GM21529 (cell line): ENCODE measurements at regions not wholly inside any gene's neighbourhood (a gene's known extent, or its start where the extent isn't known, plus 50 kb on each side); places are given as distances from the start of the nearest gene placed in this dataset.
A peak's percentile ranks its signal among the peaks of the same experiment; 100 is the strongest.
"Not testable (repeated sequence)": the region's sequence is repeated elsewhere in the genome, so short reads cannot be mapped to it uniquely, and the experiment has no call there.

Experiments
- ATAC-seq: cut with Tn5 transposase; IDR thresholded peaks from one replicate; pipeline ENCODE4 v1.9.1; 2021; ENCODE audit not compliant: unreplicated experiment

DNA sequence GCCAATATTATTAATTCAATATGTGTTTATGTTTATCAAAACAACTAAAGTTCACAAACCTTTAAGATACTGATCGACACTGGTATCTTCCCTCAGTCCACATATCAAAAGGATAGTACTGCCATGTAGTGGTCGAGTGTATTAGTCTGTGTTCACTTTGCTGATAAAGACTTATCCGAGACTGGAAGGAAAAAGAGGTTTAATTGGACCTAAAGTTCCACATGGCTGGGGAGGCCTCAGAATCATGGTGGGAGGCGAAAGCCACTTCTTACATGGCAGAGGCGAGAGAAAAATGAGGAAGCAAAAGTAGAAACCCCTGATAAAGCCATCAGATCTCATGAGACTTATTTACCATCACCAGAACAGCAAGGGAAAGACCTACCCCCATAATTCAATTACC, 325.4 kb upstream of the PHF14 start:
- no peak for ATAC-seq

- not testable (repeated sequence) for ATAC-seq
Measured at GRCh38 chr7:10649120-10649519, 324.6 kb upstream of the PHF14 start.

- no peak for ATAC-seq
Measured at GRCh38 chr7:10655031-10655430, 318.6 kb upstream of the PHF14 start.

DNA sequence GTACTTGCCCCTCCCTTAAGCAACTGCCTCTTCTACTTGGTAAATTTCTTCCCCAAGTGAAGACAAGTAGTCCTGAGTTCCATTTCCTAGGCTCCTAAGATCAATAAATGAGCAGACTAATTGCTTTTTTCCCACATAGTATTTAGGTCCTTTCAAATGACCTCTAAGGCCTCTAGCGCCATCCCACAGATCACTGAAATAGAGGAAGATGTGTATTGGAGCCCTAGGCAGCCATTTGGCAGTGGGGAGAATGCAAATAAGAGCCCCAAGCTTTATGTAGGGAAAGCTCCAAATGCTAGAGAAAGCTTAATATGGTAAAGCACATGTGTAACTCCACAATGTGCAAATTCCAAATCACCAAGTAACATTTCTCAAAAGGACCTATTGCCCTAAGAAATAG, 316.5 kb upstream of the PHF14 start:
- no peak for ATAC-seq

- no peak for ATAC-seq
Measured at GRCh38 chr7:10657837-10658236, 315.8 kb upstream of the PHF14 start.

GRCh38 chr7:10662491-10662890, 311.2 kb upstream of the PHF14 start:
- no peak for ATAC-seq

DNA sequence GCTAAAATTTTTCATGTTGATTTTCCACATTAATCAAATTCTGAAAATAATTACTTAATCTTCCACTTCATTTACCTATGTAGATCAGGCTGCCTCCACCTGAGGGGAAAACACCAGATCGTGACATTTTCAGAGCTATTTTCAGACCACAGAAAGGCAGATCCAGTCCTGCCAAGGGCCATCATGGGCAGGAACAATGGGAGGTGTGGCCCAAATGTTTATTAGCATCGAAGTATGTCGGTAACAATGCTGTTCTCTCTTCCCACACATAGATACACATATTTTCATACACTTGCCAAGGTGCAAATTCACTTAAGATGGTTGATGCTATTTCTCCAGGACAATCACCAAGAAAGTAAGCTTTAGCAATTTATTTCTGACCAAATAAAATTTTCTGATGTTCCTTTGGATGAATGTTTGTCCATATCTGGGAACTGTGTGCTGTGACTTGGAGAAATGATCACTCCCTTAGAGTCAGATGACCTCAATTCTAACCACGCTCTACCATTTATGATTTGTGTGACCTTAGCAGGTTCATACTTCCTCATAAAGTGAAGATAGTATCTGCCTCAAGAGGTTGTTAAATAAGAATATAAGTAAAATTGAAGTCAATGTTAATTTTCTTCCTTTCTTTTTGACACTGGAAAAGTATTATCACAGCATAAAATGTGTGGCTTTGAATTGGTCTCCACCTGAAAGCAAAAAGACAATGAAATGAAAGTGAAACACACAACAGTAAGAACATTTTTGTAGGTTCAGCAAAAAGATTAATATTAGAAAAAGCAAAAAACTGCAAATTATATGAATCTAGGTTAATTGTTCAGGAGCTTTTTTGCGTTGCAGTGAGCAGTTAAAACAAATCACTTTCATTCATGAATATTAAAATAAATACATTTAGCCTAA, 310.4 kb upstream of the PHF14 start:
- peak; percentile 59 for ATAC-seq

DNA sequence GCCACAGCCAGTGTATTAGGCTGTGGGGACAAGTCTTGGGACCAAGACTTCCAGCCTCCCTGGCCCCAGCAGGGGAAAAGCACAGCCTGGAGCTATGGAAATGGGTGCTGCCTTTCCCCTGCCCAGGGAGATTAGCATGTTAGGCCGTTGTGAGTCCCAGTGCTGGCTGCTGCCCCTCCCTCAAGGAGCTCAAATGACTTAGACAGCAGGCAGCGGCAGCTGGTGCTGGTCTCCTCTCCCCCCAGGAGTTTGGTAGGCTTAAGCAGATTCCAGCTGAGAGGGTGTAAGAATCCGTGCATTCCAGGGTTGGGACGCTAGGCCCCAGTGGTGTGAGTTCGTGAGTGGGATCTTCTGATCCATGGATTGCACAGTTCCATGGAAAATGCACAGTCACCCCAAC, 301.5 kb upstream of the PHF14 start:
- ATAC-seq: no peak

GRCh38 chr7:10677211-10677610, 296.5 kb upstream of the PHF14 start:
- ATAC-seq: no peak

GRCh38 chr7:10677668-10678232, 295.9 kb upstream of the PHF14 start:
- ATAC-seq: no peak

DNA sequence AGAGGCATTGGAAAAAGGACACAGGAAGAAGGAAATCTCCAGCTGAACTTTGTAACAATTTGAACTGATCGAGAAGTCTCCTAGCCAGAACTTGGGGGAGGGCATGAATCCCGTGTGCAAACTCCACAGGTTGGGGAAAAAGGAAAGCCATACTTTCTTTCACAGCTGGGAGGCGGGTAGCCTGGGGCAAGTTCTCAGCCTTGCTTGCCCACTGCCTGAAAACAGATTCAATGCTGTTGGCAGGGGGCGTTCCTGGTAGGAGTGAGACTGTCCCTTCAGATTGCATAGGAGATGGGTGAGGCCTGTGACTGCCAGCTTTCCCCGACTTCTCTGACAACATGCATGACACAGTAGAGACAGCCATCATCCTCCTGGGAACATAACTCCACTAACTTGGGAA, 289.1 kb upstream of the PHF14 start:
- no peak for ATAC-seq

DNA sequence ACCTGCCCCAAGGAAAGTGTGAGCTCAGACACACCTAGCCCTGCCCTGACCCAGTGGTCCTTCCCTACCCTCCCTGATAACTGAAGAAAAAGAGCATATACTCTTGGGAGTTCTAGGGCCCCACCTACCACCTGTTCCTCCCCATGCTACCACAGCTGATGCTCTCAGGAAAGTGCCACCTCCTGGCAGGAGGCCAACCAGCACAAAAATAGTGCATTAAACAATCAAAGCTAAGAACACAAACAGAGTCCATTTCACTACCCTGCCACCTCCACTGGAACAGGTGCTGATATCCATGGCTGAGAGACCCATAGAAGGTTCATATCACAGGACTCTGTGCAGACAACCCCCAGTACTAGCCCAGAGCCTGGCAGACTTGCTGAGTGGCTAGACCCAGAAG, 288.6 kb upstream of the PHF14 start:
- ATAC-seq: no peak

DNA sequence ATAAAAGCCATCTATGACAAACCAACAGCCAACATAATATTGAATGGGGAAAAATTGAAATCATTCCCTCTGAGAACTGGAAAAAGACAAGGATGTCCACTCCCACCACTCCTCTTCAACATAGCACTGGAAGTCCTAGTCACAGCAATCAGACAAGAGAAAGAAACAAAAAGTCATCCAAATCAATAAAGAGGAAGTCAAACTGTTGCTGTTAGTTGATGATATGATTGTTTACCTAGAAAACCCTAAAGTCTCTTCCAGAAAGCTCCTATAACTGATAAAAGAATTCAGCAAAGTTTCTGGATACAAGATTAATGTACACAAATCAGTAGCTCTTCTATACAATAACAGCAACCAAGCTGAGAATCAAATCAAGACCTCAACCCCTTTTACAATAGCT, 285.1 kb upstream of the PHF14 start:
- ATAC-seq: no peak

DNA sequence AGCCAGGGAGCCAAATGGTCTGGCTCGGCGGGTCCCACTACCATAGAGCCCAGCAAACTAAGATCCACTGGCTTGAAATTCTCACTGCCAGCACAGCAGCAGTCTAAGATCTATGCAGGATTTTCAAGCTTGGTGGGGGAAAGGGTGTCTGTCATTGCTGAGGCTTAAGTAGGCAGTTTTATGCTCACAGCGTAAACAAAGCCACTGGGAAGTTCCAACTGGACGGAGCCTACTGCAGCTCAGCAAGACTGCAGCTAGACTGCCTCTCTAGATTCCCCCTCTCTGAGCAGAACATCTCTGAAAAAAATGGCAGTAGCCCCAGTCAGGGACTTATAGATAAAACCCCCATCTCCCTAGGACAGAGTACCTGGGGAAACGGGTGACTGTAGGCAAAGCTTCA, 277.6 kb upstream of the PHF14 start:
- ATAC-seq: no peak

GRCh38 chr7:10703059-10703458, 270.6 kb upstream of the PHF14 start:
- no peak for ATAC-seq

- ATAC-seq: no peak
Measured at GRCh38 chr7:10703981-10704380, 269.7 kb upstream of the PHF14 start.

DNA sequence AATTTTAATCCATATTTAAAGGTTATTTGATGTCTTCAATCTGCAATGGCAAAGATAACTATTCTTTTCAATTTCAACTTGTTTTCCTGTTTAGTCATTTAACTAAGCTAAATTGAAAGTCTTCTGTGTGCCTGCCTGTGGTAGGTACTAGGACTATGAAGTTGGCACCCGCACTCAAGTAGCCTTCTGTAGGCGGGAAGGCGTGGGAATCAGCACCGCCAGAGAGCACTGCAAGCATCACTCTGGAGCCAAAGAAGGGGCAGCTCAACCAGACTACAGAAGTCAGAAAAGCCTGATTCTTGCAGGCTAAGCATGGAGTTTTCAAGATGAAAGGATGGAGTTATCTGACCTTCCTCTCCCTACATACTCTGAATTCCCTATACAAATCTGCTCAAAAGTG, 269.0 kb upstream of the PHF14 start:
- ATAC-seq: no peak

DNA sequence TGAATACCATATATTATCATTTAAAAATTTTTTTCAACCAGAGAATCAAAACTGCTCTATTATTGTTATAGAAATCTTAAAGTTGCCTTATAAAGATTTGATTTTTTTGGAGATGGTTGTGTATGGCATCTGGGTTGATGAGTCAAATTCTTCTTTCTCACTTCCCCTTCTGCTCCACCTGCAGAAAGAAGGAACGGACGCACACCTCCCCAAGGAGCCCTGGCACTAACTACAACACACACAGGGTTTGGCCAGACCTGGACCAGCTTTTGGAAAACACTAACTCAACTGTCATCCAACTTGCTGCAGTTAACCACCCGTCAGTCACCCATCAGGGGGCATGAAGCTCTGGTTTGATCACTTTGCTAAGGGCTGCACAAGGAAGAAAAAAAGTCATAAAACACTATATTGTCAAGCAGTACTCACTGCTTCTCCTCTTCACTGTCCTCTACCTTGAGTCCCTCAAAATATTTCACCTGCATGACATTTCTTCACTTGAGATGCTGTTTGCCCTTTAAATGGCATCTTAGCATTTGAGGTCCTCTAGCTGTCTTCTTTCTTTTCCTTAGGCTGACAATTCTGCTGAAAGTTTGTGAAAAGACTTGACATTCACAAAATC, 266.7 kb upstream of the PHF14 start:
- ATAC-seq: peak; percentile 100

GRCh38 chr7:10707519-10707918, 266.2 kb upstream of the PHF14 start:
- peak; percentile 36 for ATAC-seq

DNA sequence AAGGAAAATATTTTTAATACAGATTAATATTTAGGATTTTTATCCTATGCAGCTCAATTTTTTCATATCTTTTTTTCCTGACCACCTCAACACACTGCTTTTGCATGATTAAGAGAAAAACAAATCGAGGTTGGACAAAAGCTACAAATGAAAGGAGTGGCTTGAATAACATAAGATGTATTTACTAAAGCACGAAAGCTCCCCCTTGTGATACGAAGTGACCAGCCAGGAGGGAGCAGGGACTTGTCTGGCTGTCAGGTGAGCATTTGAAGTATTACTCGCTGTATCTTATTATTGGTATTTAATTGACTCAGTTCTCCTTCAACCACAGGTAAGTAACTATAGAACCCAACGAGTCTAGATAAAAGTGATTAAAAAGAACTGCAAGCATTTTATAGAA, 265.2 kb upstream of the PHF14 start:
- ATAC-seq: no peak

DNA sequence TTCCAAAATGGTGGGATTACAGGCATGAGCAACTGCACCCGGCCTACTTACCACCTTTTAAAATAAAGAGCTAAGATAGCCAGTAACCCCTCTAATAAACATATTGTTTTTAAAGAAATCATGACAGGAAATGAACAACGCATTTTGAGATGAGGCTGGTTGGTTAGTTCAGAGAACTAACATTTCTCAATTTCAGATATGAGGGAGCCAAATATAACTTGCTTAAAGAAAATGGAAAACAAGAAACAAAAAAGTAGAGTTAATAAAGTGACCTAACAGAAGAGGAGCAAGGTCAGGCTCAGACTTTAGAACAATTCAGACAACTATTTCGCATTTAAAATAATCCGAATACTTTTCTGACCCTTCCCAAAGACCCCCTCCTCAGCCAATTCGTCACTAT, 254.9 kb upstream of the PHF14 start:
- ATAC-seq: no peak

DNA sequence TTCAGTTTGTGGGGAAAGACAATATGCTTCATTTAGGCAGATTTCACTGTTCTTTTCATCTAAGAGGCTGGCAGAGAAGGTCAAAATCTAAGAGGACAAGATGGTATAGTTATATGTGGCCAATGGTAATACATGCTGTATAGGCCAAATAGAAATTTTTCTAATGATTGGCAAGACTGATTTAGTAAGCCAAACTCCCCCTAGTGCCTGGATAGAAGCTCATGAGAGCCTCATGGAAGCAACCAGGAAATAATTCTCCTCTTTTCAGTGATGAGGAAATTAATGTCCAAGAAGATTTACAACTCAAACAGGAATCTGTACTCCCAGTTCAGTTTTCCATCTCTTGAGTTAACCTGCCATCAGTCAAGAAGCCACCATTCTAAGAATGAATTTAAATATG, 253.6 kb upstream of the PHF14 start:
- ATAC-seq: no peak
